ENCODE measurements at regions not wholly inside any gene's neighbourhood (a gene's known extent, or its start where the extent isn't known, plus 50 kb on each side); places are given as distances from the start of the nearest gene placed in this dataset.
"Not testable (repeated sequence)": the region's sequence is repeated elsewhere in the genome, so short reads cannot be mapped to it uniquely, and the experiment has no call there.

DNA sequence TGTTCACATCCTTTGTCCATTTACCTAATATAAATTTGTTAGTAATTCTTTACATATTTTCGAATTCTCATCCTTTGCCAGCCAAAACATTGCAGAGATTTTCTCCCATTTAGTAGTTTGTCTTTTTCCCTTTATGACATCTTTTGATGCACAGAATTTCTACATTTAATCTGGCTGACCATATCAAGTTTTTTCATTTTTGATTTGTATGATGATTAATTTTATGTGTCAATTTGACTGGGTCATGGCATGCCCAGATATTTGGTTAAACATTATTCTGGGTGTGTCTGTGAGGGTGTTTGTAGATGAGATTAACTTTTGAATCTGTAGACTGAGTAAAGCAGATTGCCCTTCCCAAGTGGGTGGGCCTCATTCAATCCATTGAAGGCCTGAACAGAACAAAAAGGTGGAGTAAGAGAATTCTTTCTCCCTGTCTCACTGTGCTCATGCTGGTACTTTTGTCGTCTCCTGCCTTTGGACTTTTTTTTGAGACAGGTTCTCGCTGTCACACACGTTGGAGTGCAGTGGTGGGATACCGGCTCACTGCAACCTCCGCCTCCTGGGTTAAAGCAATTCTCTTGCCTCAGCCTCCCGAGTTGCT, 72.1 kb upstream of the EPB41L1 start:
- H3K4me3 Mint-ChIP-seq = no peak overlapping the region
- CTCF ChIA-PET = interaction anchor here (1.1 kb wide), 1 partner anchor 74 kb away, joined by 3 read pairs; no protein-coding TSS in a partner anchor
- ATAC-seq = no peak
- peaks cover 16% of the 10 kb centered on the region for H3K27me3 Mint-ChIP-seq
- DNase-seq = no peak
- TF ChIP-seq, protein P1, sequence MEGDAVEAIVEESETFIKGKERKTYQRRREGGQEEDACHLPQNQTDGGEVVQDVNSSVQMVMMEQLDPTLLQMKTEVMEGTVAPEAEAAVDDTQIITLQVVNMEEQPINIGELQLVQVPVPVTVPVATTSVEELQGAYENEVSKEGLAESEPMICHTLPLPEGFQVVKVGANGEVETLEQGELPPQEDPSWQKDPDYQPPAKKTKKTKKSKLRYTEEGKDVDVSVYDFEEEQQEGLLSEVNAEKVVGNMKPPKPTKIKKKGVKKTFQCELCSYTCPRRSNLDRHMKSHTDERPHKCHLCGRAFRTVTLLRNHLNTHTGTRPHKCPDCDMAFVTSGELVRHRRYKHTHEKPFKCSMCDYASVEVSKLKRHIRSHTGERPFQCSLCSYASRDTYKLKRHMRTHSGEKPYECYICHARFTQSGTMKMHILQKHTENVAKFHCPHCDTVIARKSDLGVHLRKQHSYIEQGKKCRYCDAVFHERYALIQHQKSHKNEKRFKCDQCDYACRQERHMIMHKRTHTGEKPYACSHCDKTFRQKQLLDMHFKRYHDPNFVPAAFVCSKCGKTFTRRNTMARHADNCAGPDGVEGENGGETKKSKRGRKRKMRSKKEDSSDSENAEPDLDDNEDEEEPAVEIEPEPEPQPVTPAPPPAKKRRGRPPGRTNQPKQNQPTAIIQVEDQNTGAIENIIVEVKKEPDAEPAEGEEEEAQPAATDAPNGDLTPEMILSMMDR (IDR thresholded peaks at IDR 0.05) = no peak
- no peaks in the 10 kb centered on the region for H3K36me3 Mint-ChIP-seq (ENCODE audit: low read depth)
- H3K9me3 Mint-ChIP-seq = no peaks in the 10 kb centered on the region
- intact Hi-C loops (cut with micrococcal nuclease) = no loop called here
- POLR2A ChIA-PET = no interaction called here
- no peak overlapping the region for H3K27ac Mint-ChIP-seq
- H3K4me1 Mint-ChIP-seq (ENCODE audit: low read depth) = peaks cover 5% of the 10 kb centered on the region

DNA sequence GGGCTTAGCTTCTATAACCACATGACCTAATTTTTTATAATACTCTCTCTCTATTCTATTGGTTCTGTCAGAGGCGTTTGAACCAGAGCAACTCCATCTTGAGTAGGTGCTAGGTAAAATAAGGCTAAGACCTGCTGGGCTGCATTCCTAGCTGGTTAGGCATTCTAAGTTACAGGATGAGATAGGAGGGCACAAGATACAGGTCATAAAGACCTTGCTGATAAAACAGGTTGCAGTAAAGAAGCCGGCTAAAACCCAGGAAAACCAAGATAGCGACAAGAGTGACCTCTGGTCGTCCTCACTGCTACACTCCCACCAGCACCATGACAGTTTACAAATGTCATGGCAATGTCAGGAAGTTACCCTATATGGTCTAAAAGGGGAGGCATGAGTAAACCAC, 71.3 kb upstream of the EPB41L1 start:
- CTCF ChIA-PET = interaction anchor here (0.7 to 1.1 kb wide), 2 partner anchors 73 to 90 kb away, joined by 3 read pairs; no protein-coding TSS in a partner anchor

DNA sequence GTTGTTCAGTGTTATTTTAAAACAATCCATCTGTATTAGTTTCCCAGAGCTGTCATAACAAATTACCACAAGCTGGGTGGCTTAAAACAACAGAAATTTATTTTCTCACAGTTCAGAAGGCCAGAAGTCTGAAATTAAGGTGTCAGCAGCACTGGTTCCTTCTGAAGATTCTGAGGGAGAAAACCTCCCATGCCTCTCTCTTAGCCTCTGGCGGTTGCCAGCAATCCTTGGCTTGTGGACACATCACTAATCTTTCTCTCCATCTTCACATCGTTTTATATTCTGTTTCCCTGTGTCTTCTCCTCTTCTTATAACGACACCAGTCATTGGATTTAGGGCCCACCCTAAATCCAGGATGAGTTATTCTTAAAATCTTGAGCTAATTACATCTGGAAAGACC, 70.2 kb upstream of the EPB41L1 start:
- intact Hi-C loops (cut with micrococcal nuclease) = no loop called here
- CTCF ChIA-PET = interaction anchor here (1.3 to 3.0 kb wide), 2 partner anchors 89 to 92 kb away, joined by 6 to 11 read pairs; no protein-coding TSS in a partner anchor

More for the DNA sequence above, 71.3 kb upstream of the EPB41L1 start:
- DNase-seq; H3K4me3 Mint-ChIP-seq; intact Hi-C loops (cut with micrococcal nuclease); H3K27ac Mint-ChIP-seq; POLR2A ChIA-PET; H3K36me3 Mint-ChIP-seq (ENCODE audit: low read depth); ATAC-seq; H3K9me3 Mint-ChIP-seq; H3K4me1 Mint-ChIP-seq (ENCODE audit: low read depth): not testable (repeated sequence)
- peaks cover 14% of the 10 kb centered on the region for H3K27me3 Mint-ChIP-seq

DNA sequence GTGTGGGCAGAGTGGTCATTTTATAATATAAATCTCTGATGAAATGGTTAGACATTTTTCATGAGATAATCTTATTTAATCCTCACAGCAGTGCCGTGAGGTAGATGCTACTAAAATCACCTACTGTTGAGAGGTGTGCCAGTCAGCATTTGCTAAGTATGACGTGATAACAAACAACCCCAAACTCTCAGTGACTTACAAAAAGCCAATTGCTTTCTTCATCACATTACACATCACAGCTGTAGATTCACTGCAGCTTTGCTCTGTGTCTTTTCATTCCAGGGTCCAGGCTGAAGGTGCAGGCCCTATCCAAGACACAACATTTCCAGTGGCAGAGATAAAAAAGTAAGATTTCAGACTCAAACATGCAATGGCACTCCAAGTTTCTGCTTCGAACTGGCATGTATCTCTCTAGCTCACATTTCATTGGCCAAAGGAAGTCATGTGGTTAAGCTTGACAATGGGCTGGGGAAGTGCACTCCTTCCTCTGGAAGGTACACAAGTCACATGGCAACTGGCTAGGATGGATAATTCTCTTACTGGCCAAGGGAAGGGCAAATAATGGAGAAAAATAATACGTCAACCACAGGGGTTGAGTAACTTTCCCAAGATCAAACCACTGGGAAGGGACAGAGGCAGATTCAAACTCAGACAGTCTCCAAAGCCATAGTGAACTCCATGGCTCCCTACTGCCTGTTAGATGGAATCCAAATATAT, 69.5 kb upstream of the EPB41L1 start:
- peaks cover 15% of the 10 kb centered on the region for H3K27me3 Mint-ChIP-seq
- H3K36me3 Mint-ChIP-seq (ENCODE audit: low read depth) = no peaks in the 10 kb centered on the region
- CTCF ChIA-PET = interaction anchor here (1.0 to 3.0 kb wide), 3 partner anchors 90 to 354 kb away, joined by 4 to 11 read pairs (median 6); no protein-coding TSS in a partner anchor
- no peaks in the 10 kb centered on the region for H3K9me3 Mint-ChIP-seq
- no peak overlapping the region for H3K4me3 Mint-ChIP-seq
- POLR2A ChIA-PET = interaction anchor here (1.3 kb wide), 1 partner anchor 130 kb away, joined by 4 read pairs; no protein-coding TSS in a partner anchor
- TF ChIP-seq, protein P1 (IDR thresholded peaks at IDR 0.05) = no peak
- DNase-seq (no peak), ATAC-seq (no peak)
- H3K27ac Mint-ChIP-seq = no peak overlapping the region
- intact Hi-C loops (cut with micrococcal nuclease) = no loop called here
- H3K4me1 Mint-ChIP-seq (ENCODE audit: low read depth) = peaks cover under 1% of the 10 kb centered on the region

More for the DNA sequence above, 70.2 kb upstream of the EPB41L1 start:
- H3K9me3 Mint-ChIP-seq = no peaks in the 10 kb centered on the region
- H3K27me3 Mint-ChIP-seq = peaks cover 14% of the 10 kb centered on the region
- TF ChIP-seq, protein P1 (IDR thresholded peaks at IDR 0.05) = no peak
- DNase-seq (no peak), ATAC-seq (no peak)
- POLR2A ChIA-PET = no interaction called here
- no peaks in the 10 kb centered on the region for H3K36me3 Mint-ChIP-seq (ENCODE audit: low read depth)
- no peak overlapping the region for H3K27ac Mint-ChIP-seq
- H3K4me1 Mint-ChIP-seq (ENCODE audit: low read depth) = peaks cover 5% of the 10 kb centered on the region
- no peak overlapping the region for H3K4me3 Mint-ChIP-seq

DNA sequence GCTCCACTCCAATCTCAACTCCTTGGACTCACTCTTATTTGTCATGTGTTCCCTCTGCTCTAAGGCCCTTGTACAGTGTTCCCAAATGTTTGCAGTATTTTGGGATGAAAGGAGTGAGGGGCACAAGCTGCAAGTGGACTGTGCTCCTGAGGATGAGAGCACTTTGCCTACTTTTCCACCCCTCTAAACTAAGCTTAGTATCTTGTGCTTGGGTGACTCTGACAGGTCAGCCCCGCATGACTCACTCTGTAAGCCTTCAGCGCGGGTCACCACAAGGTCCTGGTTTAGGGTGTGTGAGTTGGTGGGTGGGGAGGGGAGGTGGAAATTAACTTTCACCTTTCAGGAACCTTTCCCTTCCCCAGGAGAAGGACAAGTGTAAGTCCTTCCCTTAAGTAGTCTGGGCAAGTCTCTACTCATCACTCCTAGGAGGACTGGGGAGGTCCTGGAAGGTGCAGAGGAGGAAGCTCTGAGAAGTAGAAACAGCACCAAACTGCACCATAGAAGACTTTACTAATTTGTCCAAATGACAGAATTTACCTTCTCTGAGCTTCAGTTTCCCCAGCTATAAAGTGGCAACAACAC, 68.8 kb upstream of the EPB41L1 start:
- H3K36me3 Mint-ChIP-seq (ENCODE audit: low read depth) = no peaks in the 10 kb centered on the region
- POLR2A ChIA-PET = interaction anchor here (1.3 kb wide), 1 partner anchor 131 kb away, joined by 4 read pairs; no protein-coding TSS in a partner anchor
- TF ChIP-seq, protein P1 (IDR thresholded peaks at IDR 0.05) = no peak
- ATAC-seq (peak; percentile 61), DNase-seq (peak; percentile 19)
- CTCF ChIA-PET = interaction anchor here (1.0 to 3.0 kb wide), 3 partner anchors 91 to 353 kb away, joined by 4 to 11 read pairs (median 6); no protein-coding TSS in a partner anchor
- no peak overlapping the region for H3K4me3 Mint-ChIP-seq
- H3K27me3 Mint-ChIP-seq = peaks cover 20% of the 10 kb centered on the region
- H3K4me1 Mint-ChIP-seq (ENCODE audit: low read depth) = no peaks in the 10 kb centered on the region
- H3K9me3 Mint-ChIP-seq = no peaks in the 10 kb centered on the region
- H3K27ac Mint-ChIP-seq = no peak overlapping the region
- intact Hi-C loops (cut with micrococcal nuclease) = no loop called here
